ENCODE measurements at regions not wholly inside any gene's neighbourhood (a gene's known extent, or its start where the extent isn't known, plus 50 kb on each side); places are given as distances from the start of the nearest gene placed in this dataset.
"Not testable (repeated sequence)": the region's sequence is repeated elsewhere in the genome, so short reads cannot be mapped to it uniquely, and the experiment has no call there.

GRCh38 chr12:97984436-97984835 lies 521.8 kb downstream of the RMST start:
- DNase-seq (ENCODE audit: low read depth in 2 of 2) = no peak

- DNase-seq (ENCODE audit: low read depth in 2 of 2) = no peak
These were observed 522.5 kb downstream of the RMST start for GRCh38 chr12:97984974-97985580.

- DNase-seq (ENCODE audit: low read depth in 2 of 2) = no peak
These were observed 523.2 kb downstream of the RMST start for GRCh38 chr12:97985834-97986233.

GRCh38 chr12:97988588-97988987 lies 526.0 kb downstream of the RMST start:
- not testable (repeated sequence) for DNase-seq (ENCODE audit: low read depth in 2 of 2)

GRCh38 chr12:97989366-97989940 lies 525.9 kb upstream of the TMPO start:
- no peak for DNase-seq (ENCODE audit: low read depth in 2 of 2)

- no peak for DNase-seq (ENCODE audit: low read depth in 2 of 2)
These were observed 520.5 kb upstream of the TMPO start for GRCh38 chr12:97994746-97995484.

GRCh38 chr12:97995559-97995958 lies 519.8 kb upstream of the TMPO start:
- no peak for DNase-seq (ENCODE audit: low read depth in 2 of 2)

- no peak for DNase-seq (ENCODE audit: low read depth in 2 of 2)
These were observed 514.0 kb upstream of the TMPO start for GRCh38 chr12:98001430-98001829.

- peak in 1 of 2 donors; percentile 7 for DNase-seq (ENCODE audit: low read depth in 2 of 2)
These were observed 512.4 kb upstream of the TMPO start for GRCh38 chr12:98002887-98003493.

GRCh38 chr12:98007963-98008362 lies 507.4 kb upstream of the TMPO start:
- no peak for DNase-seq (ENCODE audit: low read depth in 2 of 2)

GRCh38 chr12:98013560-98013959 lies 501.8 kb upstream of the TMPO start:
- DNase-seq (ENCODE audit: low read depth in 2 of 2) = no peak

- DNase-seq (ENCODE audit: low read depth in 2 of 2) = no peak
These were observed 496.6 kb upstream of the TMPO start for GRCh38 chr12:98018836-98019235.

GRCh38 chr12:98020376-98020775 lies 495.0 kb upstream of the TMPO start:
- DNase-seq (ENCODE audit: low read depth in 2 of 2) = no peak

GRCh38 chr12:98022961-98023360 lies 492.4 kb upstream of the TMPO start:
- no peak for DNase-seq (ENCODE audit: low read depth in 2 of 2)

GRCh38 chr12:98037401-98038140 lies 477.8 kb upstream of the TMPO start:
- DNase-seq (ENCODE audit: low read depth in 2 of 2) = no peak

- DNase-seq (ENCODE audit: low read depth in 2 of 2) = no peak
These were observed 472.7 kb upstream of the TMPO start for GRCh38 chr12:98042668-98043067.

GRCh38 chr12:98045395-98045794 lies 470.0 kb upstream of the TMPO start:
- DNase-seq (ENCODE audit: low read depth in 2 of 2) = no peak

- DNase-seq (ENCODE audit: low read depth in 2 of 2) = no peak
These were observed 467.1 kb upstream of the TMPO start for GRCh38 chr12:98048326-98048725.

GRCh38 chr12:98053202-98053601 lies 462.2 kb upstream of the TMPO start:
- DNase-seq (ENCODE audit: low read depth in 2 of 2) = no peak

- DNase-seq (ENCODE audit: low read depth in 2 of 2) = no peak
These were observed 457.7 kb upstream of the TMPO start for GRCh38 chr12:98057701-98058100.

GRCh38 chr12:98058213-98058612 lies 457.2 kb upstream of the TMPO start:
- DNase-seq (ENCODE audit: low read depth in 2 of 2) = no peak

- no peak for DNase-seq (ENCODE audit: low read depth in 2 of 2)
These were observed 456.6 kb upstream of the TMPO start for GRCh38 chr12:98058838-98059237.
